ENCODE measurements at regions not wholly inside any gene's neighbourhood (a gene's known extent, or its start where the extent isn't known, plus 50 kb on each side); places are given as distances from the start of the nearest gene placed in this dataset.

- no peak for DNase-seq (ENCODE audit: low read depth, low spot score)
- in situ Hi-C loops (cut with HindIII; ENCODE audit: low sequenced_read_pairs): no loop called here
- H3K4me3 ChIP-seq (ENCODE audit: low read depth, low read length): no peak overlapping the region
- TF ChIP-seq CTCF (IDR thresholded peaks at IDR 0.05; ENCODE audit: low read depth, low read length): no peak
Measured at GRCh38 chr13:103153466-103153865, 87.2 kb upstream of the SLC10A2 start.

DNA sequence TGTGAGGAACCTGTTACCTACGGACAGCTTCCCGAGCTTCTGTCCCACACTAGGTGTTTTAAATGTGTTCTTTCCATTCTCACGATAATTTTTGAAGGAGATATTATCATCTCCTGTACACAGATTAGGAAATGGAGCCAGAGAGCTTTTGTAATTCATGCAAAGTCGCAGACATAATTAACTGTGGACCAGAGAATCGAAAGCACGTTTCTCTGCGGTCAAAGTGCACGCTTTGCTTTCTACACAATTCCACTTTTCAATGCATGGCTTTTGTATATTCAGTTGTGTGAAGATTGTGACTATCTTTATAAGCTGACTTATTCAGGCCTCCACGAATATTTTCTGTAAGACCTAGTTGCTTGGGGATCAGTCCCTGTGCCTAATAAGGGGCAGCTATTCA is 81.7 kb upstream of the SLC10A2 start:
- no peak overlapping the region for H3K4me3 ChIP-seq (ENCODE audit: low read depth, low read length)
- no peak for TF ChIP-seq CTCF (IDR thresholded peaks at IDR 0.05; ENCODE audit: low read depth, low read length)
- DNase-seq (ENCODE audit: low read depth, low spot score): no peak
- in situ Hi-C loops (cut with HindIII; ENCODE audit: low sequenced_read_pairs): no loop called here

GRCh38 chr13:103145442-103145841 is 79.2 kb upstream of the SLC10A2 start:
- no peak for TF ChIP-seq CTCF (IDR thresholded peaks at IDR 0.05; ENCODE audit: low read depth, low read length)
- in situ Hi-C loops (cut with HindIII; ENCODE audit: low sequenced_read_pairs): no loop called here
- no peak for DNase-seq (ENCODE audit: low read depth, low spot score)
- no peak overlapping the region for H3K4me3 ChIP-seq (ENCODE audit: low read depth, low read length)

DNA sequence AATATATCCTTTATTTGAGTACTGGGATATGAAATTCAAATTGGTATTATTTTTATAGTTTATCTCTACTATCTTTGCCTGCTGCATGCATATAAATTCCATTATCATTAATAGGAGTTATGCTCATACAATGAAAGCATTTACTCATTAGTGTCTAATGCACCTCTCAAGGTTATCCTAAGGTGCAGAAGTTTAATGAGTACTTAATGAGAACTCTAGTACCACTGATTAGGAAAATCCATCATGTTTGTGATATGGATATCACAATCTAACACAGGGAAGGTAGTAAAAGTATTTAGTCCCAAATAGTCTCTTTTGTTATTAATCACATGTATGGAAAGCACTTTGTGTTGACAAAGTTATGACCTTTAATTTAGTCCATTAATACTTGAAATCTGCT is 77.2 kb upstream of the SLC10A2 start:
- no peak for DNase-seq (ENCODE audit: low read depth, low spot score)
- H3K4me3 ChIP-seq (ENCODE audit: low read depth, low read length): no peak overlapping the region
- in situ Hi-C loops (cut with HindIII; ENCODE audit: low sequenced_read_pairs): no loop called here
- no peak for TF ChIP-seq CTCF (IDR thresholded peaks at IDR 0.05; ENCODE audit: low read depth, low read length)

GRCh38 chr13:103142151-103142550 is 75.9 kb upstream of the SLC10A2 start:
- DNase-seq (ENCODE audit: low read depth, low spot score): no peak
- in situ Hi-C loops (cut with HindIII; ENCODE audit: low sequenced_read_pairs): no loop called here
- no peak overlapping the region for H3K4me3 ChIP-seq (ENCODE audit: low read depth, low read length)
- TF ChIP-seq CTCF (IDR thresholded peaks at IDR 0.05; ENCODE audit: low read depth, low read length): no peak

DNA sequence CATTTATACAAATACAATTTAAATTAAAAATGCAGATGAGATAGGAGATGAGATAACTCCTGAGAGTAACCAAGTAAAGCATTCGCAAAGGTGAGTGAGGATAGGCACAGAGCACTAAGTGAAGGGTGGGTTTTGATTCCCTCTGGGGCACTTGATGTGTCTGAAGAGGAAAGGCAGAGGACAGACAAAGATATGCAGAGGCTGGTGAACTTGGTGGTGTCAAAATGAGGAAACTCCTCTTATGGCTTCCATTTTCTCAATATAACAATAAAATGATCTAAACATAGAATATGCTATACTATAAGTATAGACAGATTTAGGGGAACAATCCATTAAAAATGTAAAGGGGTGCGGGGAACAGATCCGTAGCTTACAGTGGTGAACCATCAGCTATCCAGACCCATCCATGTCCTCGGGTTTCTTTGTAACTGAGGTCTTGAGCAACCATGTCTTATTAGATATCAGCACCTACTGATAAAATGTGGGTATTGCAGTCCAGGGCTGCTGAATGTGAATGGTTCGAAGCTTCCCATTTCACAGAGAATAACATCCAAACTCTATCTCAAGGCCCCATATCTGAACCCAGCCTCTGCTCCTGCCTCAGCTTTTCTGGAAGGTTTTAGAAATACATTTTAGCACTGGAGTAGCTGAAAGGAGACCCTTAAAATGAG is 73.9 kb upstream of the SLC10A2 start:
- in situ Hi-C loops (cut with HindIII; ENCODE audit: low sequenced_read_pairs): no loop called here
- H3K4me3 ChIP-seq (ENCODE audit: low read depth, low read length): no peak overlapping the region
- peak; percentile 2 for DNase-seq (ENCODE audit: low read depth, low spot score)
- TF ChIP-seq CTCF (IDR thresholded peaks at IDR 0.05; ENCODE audit: low read depth, low read length): peak; percentile 34

Measured in astrocyte of the spinal cord (primary cell).